Endometrial microvascular endothelial cells (primary cell): ENCODE measurements at regions not wholly inside any gene's neighbourhood (a gene's known extent, or its start where the extent isn't known, plus 50 kb on each side); places are given as distances from the start of the nearest gene placed in this dataset.

Experiments
- in situ Hi-C: cut with HindIII; loops from 2 replicates; pipeline ENCODE4 v1.10.0; 2017; ENCODE audit warnings: low sequenced_read_pairs, low pct_unique_long_range_greater_than_20kb; ENCODE audit errors: inconsistent ontology term

- in situ Hi-C loops: no loop called here
Measured at GRCh38 chr1:58859769-58860485, 76.1 kb upstream of the JUN start.

GRCh38 chr1:58861076-58861475, 77.2 kb upstream of the JUN start:
- in situ Hi-C loops: no loop called here

GRCh38 chr1:58861506-58861905, 77.7 kb upstream of the JUN start:
- in situ Hi-C loops: no loop called here

GRCh38 chr1:58862728-58863385, 79.0 kb upstream of the JUN start:
- in situ Hi-C loops: no loop called here

- in situ Hi-C loops: no loop called here
Measured at GRCh38 chr1:58864654-58865053, 80.8 kb upstream of the JUN start.

- in situ Hi-C loops: no loop called here
Measured at GRCh38 chr1:58866578-58866977, 82.7 kb upstream of the JUN start.

- in situ Hi-C loops: no loop called here
Measured at GRCh38 chr1:58869638-58870297, 85.9 kb upstream of the JUN start.

- in situ Hi-C loops: no loop called here
Measured at GRCh38 chr1:58870298-58870676, 86.4 kb upstream of the JUN start.

GRCh38 chr1:58874342-58874741, 90.5 kb upstream of the JUN start:
- in situ Hi-C loops: no loop called here

GRCh38 chr1:58874757-58875755, 91.2 kb upstream of the JUN start:
- in situ Hi-C loops: no loop called here

GRCh38 chr1:58879464-58879863, 95.6 kb upstream of the JUN start:
- in situ Hi-C loops: no loop called here

- in situ Hi-C loops: no loop called here
Measured at GRCh38 chr1:58880592-58880991, 96.7 kb upstream of the JUN start.

GRCh38 chr1:58881471-58881994, 97.7 kb upstream of the JUN start:
- in situ Hi-C loops: no loop called here

- in situ Hi-C loops: no loop called here
Measured at GRCh38 chr1:58882322-58882948, 98.6 kb upstream of the JUN start.

- in situ Hi-C loops: no loop called here
Measured at GRCh38 chr1:58883037-58883887, 99.4 kb upstream of the JUN start.

GRCh38 chr1:58883888-58884482, 100.1 kb upstream of the JUN start:
- in situ Hi-C loops: no loop called here
